ENCODE measurements at regions not wholly inside any gene's neighbourhood (a gene's known extent, or its start where the extent isn't known, plus 50 kb on each side); places are given as distances from the start of the nearest gene placed in this dataset.

- TF ChIP-seq RAD21 (conservative IDR thresholded peaks at IDR 0.05 in 1 of 2, IDR thresholded peaks at IDR 0.05 in 1 of 2) (no peak), BHLHE40 (IDR thresholded peaks at IDR 0.05; ENCODE audit: low read depth, low read length) (no peak), HOXA7 (CRISPR knock-in tag; IDR thresholded peaks at IDR 0.05) (no peak), RFX5 (IDR thresholded peaks at IDR 0.05) (no peak), POLR2A (IDR thresholded peaks at IDR 0.05; ENCODE audit: low read length) (no peak)
- TF ChIP-seq, protein P1, sequence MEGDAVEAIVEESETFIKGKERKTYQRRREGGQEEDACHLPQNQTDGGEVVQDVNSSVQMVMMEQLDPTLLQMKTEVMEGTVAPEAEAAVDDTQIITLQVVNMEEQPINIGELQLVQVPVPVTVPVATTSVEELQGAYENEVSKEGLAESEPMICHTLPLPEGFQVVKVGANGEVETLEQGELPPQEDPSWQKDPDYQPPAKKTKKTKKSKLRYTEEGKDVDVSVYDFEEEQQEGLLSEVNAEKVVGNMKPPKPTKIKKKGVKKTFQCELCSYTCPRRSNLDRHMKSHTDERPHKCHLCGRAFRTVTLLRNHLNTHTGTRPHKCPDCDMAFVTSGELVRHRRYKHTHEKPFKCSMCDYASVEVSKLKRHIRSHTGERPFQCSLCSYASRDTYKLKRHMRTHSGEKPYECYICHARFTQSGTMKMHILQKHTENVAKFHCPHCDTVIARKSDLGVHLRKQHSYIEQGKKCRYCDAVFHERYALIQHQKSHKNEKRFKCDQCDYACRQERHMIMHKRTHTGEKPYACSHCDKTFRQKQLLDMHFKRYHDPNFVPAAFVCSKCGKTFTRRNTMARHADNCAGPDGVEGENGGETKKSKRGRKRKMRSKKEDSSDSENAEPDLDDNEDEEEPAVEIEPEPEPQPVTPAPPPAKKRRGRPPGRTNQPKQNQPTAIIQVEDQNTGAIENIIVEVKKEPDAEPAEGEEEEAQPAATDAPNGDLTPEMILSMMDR (IDR thresholded peaks at IDR 0.05): no peak
These were observed 481.4 kb downstream of the NEBL start for GRCh38 chr10:20415684-20416083.

Measured in A549 (cell line).